ENCODE measurements at regions not wholly inside any gene's neighbourhood (a gene's known extent, or its start where the extent isn't known, plus 50 kb on each side); places are given as distances from the start of the nearest gene placed in this dataset.

DNA sequence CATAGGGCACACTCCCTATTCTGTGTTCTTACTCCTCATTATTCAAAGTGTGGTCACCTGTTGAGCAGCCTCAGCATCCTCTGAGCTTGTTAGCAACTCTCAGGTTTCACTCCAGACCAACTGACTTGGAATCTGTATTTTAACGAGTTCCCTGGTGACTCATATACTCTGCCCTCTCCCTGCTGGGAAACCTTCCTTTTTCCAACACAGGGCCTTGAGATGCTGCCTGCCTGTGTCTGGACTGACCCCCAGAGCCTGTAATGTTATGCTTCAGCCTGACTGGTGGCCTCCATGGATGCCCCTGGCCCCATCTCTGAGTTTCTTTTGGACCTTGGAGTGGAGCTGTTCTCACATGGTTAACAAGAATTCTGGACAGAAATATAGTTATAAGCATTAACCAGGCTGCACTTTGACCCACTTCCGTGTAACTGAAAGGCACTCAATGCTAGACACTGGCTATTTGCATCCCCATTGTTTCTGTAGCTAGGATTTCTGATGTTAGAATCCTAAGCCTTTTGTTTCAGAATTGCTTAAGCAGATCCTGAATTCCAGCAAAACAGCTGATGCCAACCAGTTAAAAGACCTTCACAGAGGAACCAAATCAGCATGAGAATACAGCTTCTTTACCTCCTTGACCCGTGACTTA lies 262.6 kb downstream of the STIM2 start:
- Histone ChIP-seq H2AFZ (no peak overlapping the region), H3F3A (replicated peaks; ENCODE audit: low read depth) (no peaks in the 10 kb centered on the region), H3K4me3 (0 out of 2 replicates have a peak overlapping the region, but pooled peaks have one; percentile 13), H4K20me1 (replicated peaks; ENCODE audit: insufficient read depth) (no peaks in the 10 kb centered on the region), H3K4me2 (0 out of 2 replicates have a peak overlapping the region, but pooled peaks have one; percentile 28), H3K4me1 (ENCODE audit: insufficient read depth) (peaks cover 26% of the 10 kb centered on the region; the same call in 1 of the 2 replicates), H3K36me3 (ENCODE audit: insufficient read depth) (no peaks in the 10 kb centered on the region), H3K27ac (ENCODE audit: low read depth) (peak overlapping the region; percentile 92), H3K9me2 (ENCODE audit: insufficient read depth) (peaks cover 26% of the 10 kb centered on the region; the same call in 1 of the 2 replicates), H3K79me2 (replicated peaks; ENCODE audit: insufficient read depth) (no peaks in the 10 kb centered on the region), H3K27me3 (ENCODE audit: insufficient read depth) (no peaks in the 10 kb centered on the region)
- Mint-ChIP-seq H3K4me1 (peaks cover 48% of the 10 kb centered on the region), H3K9me3 (peaks cover 18% of the 10 kb centered on the region), H3K27me3 (ENCODE audit: insufficient read depth, low read depth, poor library complexity) (peaks cover 9% of the 10 kb centered on the region), H3K27ac (peak overlapping the region; percentile 86), H3K4me3 (peak overlapping the region; percentile 24), H3K36me3 (ENCODE audit: low read depth) (peaks cover 11% of the 10 kb centered on the region; the same call in 2 of the 3 replicates)
- ATAC-seq = peak; percentile 88
- peak; percentile 92 for DNase-seq (ENCODE audit: low spot score)
- TF ChIP-seq POLR2AphosphoS5 (IDR thresholded peaks at IDR 0.05; ENCODE audit: low read depth) (no peak), CREB1 (CRISPR knock-in tag; IDR thresholded peaks at IDR 0.05; ENCODE audit: low read depth) (no peak), EZH2 (IDR thresholded peaks at IDR 0.05; ENCODE audit: low read depth, unreplicated experiment) (no peak), EZH2phosphoT487 (IDR thresholded peaks at IDR 0.05; ENCODE audit: unreplicated experiment) (no peak), ZNF331 (CRISPR knock-in tag; IDR thresholded peaks at IDR 0.05; ENCODE audit: low read depth) (no peak), STAT1 (IDR thresholded peaks at IDR 0.05; ENCODE audit: unreplicated experiment) (no peak), JUNB (IDR thresholded peaks at IDR 0.05; ENCODE audit: unreplicated experiment) (no peak), ZNF114 (CRISPR knock-in tag; IDR thresholded peaks at IDR 0.05) (0 out of 2 replicates have a peak, but pooled peaks have one; percentile 38), NANOG (IDR thresholded peaks at IDR 0.05; ENCODE audit: borderline replicate concordance) (peak; percentile 87; the same call in 1 of the 2 replicates)
- TF ChIP-seq, protein P1, sequence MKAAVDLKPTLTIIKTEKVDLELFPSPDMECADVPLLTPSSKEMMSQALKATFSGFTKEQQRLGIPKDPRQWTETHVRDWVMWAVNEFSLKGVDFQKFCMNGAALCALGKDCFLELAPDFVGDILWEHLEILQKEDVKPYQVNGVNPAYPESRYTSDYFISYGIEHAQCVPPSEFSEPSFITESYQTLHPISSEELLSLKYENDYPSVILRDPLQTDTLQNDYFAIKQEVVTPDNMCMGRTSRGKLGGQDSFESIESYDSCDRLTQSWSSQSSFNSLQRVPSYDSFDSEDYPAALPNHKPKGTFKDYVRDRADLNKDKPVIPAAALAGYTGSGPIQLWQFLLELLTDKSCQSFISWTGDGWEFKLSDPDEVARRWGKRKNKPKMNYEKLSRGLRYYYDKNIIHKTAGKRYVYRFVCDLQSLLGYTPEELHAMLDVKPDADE (IDR thresholded peaks at IDR 0.05) = no peak
- TF ChIP-seq, protein P2, sequence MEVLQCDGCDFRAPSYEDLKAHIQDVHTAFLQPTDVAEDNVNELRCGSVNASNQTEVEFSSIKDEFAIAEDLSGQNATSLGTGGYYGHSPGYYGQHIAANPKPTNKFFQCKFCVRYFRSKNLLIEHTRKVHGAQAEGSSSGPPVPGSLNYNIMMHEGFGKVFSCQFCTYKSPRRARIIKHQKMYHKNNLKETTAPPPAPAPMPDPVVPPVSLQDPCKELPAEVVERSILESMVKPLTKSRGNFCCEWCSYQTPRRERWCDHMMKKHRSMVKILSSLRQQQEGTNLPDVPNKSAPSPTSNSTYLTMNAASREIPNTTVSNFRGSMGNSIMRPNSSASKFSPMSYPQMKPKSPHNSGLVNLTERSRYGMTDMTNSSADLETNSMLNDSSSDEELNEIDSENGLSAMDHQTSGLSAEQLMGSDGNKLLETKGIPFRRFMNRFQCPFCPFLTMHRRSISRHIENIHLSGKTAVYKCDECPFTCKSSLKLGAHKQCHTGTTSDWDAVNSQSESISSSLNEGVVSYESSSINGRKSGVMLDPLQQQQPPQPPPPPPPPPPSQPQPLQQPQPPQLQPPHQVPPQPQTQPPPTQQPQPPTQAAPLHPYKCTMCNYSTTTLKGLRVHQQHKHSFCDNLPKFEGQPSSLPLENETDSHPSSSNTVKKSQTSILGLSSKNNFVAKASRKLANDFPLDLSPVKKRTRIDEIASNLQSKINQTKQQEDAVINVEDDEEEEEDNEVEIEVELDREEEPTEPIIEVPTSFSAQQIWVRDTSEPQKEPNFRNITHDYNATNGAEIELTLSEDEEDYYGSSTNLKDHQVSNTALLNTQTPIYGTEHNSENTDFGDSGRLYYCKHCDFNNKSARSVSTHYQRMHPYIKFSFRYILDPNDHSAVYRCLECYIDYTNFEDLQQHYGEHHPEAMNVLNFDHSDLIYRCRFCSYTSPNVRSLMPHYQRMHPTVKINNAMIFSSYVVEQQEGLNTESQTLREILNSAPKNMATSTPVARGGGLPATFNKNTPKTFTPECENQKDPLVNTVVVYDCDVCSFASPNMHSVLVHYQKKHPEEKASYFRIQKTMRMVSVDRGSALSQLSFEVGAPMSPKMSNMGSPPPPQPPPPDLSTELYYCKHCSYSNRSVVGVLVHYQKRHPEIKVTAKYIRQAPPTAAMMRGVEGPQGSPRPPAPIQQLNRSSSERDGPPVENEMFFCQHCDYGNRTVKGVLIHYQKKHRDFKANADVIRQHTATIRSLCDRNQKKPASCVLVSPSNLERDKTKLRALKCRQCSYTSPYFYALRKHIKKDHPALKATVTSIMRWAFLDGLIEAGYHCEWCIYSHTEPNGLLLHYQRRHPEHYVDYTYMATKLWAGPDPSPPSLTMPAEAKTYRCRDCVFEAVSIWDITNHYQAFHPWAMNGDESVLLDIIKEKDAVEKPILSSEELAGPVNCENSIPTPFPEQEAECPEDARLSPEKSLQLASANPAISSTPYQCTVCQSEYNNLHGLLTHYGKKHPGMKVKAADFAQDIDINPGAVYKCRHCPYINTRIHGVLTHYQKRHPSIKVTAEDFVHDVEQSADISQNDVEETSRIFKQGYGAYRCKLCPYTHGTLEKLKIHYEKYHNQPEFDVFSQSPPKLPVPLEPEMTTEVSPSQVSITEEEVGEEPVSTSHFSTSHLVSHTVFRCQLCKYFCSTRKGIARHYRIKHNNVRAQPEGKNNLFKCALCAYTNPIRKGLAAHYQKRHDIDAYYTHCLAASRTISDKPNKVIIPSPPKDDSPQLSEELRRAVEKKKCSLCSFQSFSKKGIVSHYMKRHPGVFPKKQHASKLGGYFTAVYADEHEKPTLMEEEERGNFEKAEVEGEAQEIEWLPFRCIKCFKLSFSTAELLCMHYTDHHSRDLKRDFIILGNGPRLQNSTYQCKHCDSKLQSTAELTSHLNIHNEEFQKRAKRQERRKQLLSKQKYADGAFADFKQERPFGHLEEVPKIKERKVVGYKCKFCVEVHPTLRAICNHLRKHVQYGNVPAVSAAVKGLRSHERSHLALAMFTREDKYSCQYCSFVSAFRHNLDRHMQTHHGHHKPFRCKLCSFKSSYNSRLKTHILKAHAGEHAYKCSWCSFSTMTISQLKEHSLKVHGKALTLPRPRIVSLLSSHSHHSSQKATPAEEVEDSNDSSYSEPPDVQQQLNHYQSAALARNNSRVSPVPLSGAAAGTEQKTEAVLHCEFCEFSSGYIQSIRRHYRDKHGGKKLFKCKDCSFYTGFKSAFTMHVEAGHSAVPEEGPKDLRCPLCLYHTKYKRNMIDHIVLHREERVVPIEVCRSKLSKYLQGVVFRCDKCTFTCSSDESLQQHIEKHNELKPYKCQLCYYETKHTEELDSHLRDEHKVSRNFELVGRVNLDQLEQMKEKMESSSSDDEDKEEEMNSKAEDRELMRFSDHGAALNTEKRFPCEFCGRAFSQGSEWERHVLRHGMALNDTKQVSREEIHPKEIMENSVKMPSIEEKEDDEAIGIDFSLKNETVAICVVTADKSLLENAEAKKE (CRISPR knock-in tag; IDR thresholded peaks at IDR 0.05) = peak; percentile 61; the same call in 1 of the 2 replicates
